Neural progenitor cell (in vitro differentiated cells): ENCODE measurements at regions not wholly inside any gene's neighbourhood (a gene's known extent, or its start where the extent isn't known, plus 50 kb on each side); places are given as distances from the start of the nearest gene placed in this dataset.

Source experiments
- DNase-seq: peaks from one replicate; pipeline ENCODE4 v3.0.0-alpha.2; 2016; ENCODE audit warnings: low spot score
- H2AFZ ChIP-seq: fragments of 200-600 bp; sonication (generic); replicated peaks from 2 replicates; pipeline ENCODE4 v1.6.1; 2016; ENCODE audit warnings: antibody characterized with exemption
- H3F3A ChIP-seq: fragments of 200-600 bp; sonication (generic); 2 replicates; pipeline ENCODE4 v1.6.1; 2016; ENCODE audit warnings: antibody characterized with exemption, low read depth
- H3K27ac ChIP-seq: fragments of 200-600 bp; sonication (generic); 2 replicates; pipeline ENCODE4 v1.5.1; 2016; ENCODE audit warnings: mild to moderate bottlenecking
- H3K27me3 ChIP-seq: fragments of 200-600 bp; sonication (generic); 2 replicates; pipeline ENCODE4 v1.6.1; 2016; ENCODE audit warnings: mild to moderate bottlenecking, moderate library complexity
- H3K36me3 ChIP-seq: fragments of 200-600 bp; sonication (generic); 2 replicates; pipeline ENCODE4 v1.5.1; 2016
- H3K4me1 ChIP-seq: fragments of 200-600 bp; sonication (generic); 2 replicates; pipeline ENCODE4 v1.6.1; 2016; ENCODE audit warnings: mixed run types
- H3K4me2 ChIP-seq: fragments of 200-600 bp; sonication (generic); 2 replicates; pipeline ENCODE4 v1.6.1; 2016
- H3K4me3 ChIP-seq: fragments of 200-600 bp; sonication (generic); 2 replicates; pipeline ENCODE4 v1.5.1; 2016
- H3K79me2 ChIP-seq: fragments of 200-600 bp; sonication (generic); 2 replicates; pipeline ENCODE4 v1.6.1; 2016; ENCODE audit warnings: low read depth
- H3K9ac ChIP-seq: fragments of 200-600 bp; sonication (generic); 2 replicates; pipeline ENCODE4 v1.6.1; 2016
- H3K9me3 ChIP-seq: fragments of 200-600 bp; sonication (generic); 2 replicates; pipeline ENCODE4 v1.5.1; 2016; ENCODE audit warnings: low read depth
- H4K20me1 ChIP-seq: fragments of 200-600 bp; sonication (generic); 2 replicates; pipeline ENCODE4 v1.6.1; 2016; ENCODE audit warnings: low read depth
- H3K27ac Mint-ChIP-seq: 3 replicates; pipeline ENCODE4 v1.8.0; 2021; ENCODE audit warnings: mixed read lengths
- H3K27me3 Mint-ChIP-seq: 2 replicates; pipeline ENCODE4 v1.8.0; 2022; ENCODE audit warnings: low read depth, mild to moderate bottlenecking, inconsistent platforms, moderate library complexity, mixed read lengths; ENCODE audit not compliant: insufficient read depth
- H3K36me3 Mint-ChIP-seq: 3 replicates; pipeline ENCODE4 v1.8.0; 2021; ENCODE audit warnings: mixed read lengths
- H3K4me1 Mint-ChIP-seq: 3 replicates; pipeline ENCODE4 v1.8.0; 2021; ENCODE audit warnings: mixed read lengths
- H3K4me3 Mint-ChIP-seq: 3 replicates; pipeline ENCODE4 v1.8.0; 2021; ENCODE audit warnings: mild to moderate bottlenecking, moderate library complexity, mixed read lengths
- H3K9me3 Mint-ChIP-seq: 3 replicates; pipeline ENCODE4 v1.8.0; 2020; ENCODE audit warnings: mixed read lengths
- EZH2 ChIP-seq: fragments of 200-600 bp; sonication (generic); IDR thresholded peaks from 2 replicates; pipeline ENCODE4 v1.6.1; 2017; ENCODE audit warnings: antibody characterized with exemption, mild to moderate bottlenecking, moderate library complexity
- EZH2phosphoT487 ChIP-seq: fragments of 200-600 bp; sonication (generic); IDR thresholded peaks from 2 replicates; pipeline ENCODE4 v1.6.1; 2017; ENCODE audit warnings: antibody characterized with exemption
- TF ChIP-seq, protein P1 (sequence below): fragments of 200-600 bp; sonication (generic); IDR thresholded peaks from 2 replicates; pipeline ENCODE4 v1.5.1; 2017; ENCODE audit warnings: antibody characterized with exemption, mild to moderate bottlenecking

DNA sequence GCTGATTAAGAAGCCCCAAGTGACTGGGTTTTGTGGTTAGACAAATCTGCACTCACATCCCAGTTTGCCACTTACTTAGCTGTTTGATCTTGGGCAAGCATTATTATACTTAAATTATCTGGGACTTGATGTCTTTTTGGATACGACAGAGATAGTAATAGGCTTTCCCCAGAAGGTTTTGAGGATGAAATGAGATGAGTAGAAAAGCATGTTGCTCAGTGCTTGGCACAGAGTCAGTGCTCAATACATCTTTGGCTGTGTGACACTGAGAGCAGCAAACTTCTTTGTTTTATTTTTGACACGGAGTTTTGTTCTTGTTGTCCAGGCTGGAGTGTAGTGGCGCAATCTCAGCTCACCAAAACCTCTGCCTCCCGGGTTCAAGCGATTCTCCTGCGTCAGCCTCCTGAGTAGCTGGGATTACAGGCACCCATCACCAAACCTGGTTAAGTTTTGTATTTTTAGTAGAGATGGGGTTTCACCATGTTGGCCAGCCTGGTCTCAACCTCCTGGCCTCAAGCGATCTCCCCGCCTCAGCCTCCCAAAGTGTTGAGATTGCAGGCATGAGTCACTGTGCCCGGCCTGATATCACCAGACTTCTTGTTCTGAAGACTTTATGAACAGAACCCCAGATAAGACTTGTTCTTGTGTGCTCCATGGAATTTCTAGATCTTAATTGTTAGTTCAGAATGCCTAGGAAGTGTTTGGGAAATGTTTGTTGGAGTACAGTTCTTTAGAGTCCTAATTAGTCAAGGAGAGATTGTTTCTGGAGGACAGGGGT is 521.2 kb downstream of the SLC4A3 start:
- no peaks in the 10 kb centered on the region for H3K36me3 ChIP-seq
- no peak for TF ChIP-seq EZH2
- TF ChIP-seq, protein P1, sequence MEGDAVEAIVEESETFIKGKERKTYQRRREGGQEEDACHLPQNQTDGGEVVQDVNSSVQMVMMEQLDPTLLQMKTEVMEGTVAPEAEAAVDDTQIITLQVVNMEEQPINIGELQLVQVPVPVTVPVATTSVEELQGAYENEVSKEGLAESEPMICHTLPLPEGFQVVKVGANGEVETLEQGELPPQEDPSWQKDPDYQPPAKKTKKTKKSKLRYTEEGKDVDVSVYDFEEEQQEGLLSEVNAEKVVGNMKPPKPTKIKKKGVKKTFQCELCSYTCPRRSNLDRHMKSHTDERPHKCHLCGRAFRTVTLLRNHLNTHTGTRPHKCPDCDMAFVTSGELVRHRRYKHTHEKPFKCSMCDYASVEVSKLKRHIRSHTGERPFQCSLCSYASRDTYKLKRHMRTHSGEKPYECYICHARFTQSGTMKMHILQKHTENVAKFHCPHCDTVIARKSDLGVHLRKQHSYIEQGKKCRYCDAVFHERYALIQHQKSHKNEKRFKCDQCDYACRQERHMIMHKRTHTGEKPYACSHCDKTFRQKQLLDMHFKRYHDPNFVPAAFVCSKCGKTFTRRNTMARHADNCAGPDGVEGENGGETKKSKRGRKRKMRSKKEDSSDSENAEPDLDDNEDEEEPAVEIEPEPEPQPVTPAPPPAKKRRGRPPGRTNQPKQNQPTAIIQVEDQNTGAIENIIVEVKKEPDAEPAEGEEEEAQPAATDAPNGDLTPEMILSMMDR = no peak
- TF ChIP-seq EZH2phosphoT487 = no peak
- DNase-seq = no peak
- no peaks in the 10 kb centered on the region for H3K4me1 ChIP-seq
- no peak overlapping the region for H2AFZ ChIP-seq
- H4K20me1 ChIP-seq = no peaks in the 10 kb centered on the region
- H3F3A ChIP-seq = no peaks in the 10 kb centered on the region
- H3K27me3 ChIP-seq = no peaks in the 10 kb centered on the region
- peaks cover 5% of the 10 kb centered on the region for H3K4me1 Mint-ChIP-seq
- no peak overlapping the region for H3K4me3 Mint-ChIP-seq
- no peak overlapping the region for H3K27ac Mint-ChIP-seq
- no peak overlapping the region for H3K9ac ChIP-seq
- no peak overlapping the region for H3K27ac ChIP-seq
- H3K27me3 Mint-ChIP-seq = peaks cover 8% of the 10 kb centered on the region
- H3K9me3 Mint-ChIP-seq = no peaks in the 10 kb centered on the region
- H3K4me3 ChIP-seq = no peak overlapping the region
- no peaks in the 10 kb centered on the region for H3K36me3 Mint-ChIP-seq
- H3K9me3 ChIP-seq = no peaks in the 10 kb centered on the region
- H3K4me2 ChIP-seq = no peak overlapping the region
- no peaks in the 10 kb centered on the region for H3K79me2 ChIP-seq

DNA sequence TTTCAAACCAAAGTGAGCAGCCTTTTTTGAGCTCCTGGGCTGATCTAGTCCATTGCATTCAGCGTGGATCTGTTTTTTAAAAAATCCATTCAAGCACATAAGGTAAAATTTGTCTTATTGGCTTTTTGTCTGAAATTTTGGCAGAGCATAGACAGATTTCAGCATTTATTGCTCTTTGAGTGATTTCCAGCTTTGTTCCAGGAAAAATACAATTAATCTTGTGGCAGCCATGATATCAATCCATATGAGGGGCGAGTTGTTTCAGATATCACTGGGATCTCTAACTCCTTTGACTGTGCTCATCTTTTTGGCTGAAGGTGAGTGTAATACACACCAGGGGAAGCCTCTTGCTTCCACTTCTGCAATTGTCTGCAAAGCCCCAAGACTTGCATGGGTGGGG is 523.9 kb downstream of the SLC4A3 start:
- Mint-ChIP-seq H3K4me3 (no peak overlapping the region), H3K9me3 (no peaks in the 10 kb centered on the region), H3K4me1 (peaks cover 5% of the 10 kb centered on the region), H3K27ac (no peak overlapping the region), H3K27me3 (peaks cover 8% of the 10 kb centered on the region), H3K36me3 (no peaks in the 10 kb centered on the region)
- TF ChIP-seq, protein P1 = no peak
- TF ChIP-seq EZH2phosphoT487 = no peak
- TF ChIP-seq EZH2 = no peak
- H3K9ac ChIP-seq = no peak overlapping the region
- no peaks in the 10 kb centered on the region for H4K20me1 ChIP-seq
- H3K27me3 ChIP-seq = no peaks in the 10 kb centered on the region
- H2AFZ ChIP-seq = no peak overlapping the region
- no peak for DNase-seq
- H3K9me3 ChIP-seq = no peaks in the 10 kb centered on the region
- H3K27ac ChIP-seq = no peak overlapping the region
- no peak overlapping the region for H3K4me2 ChIP-seq
- no peaks in the 10 kb centered on the region for H3K79me2 ChIP-seq
- no peaks in the 10 kb centered on the region for H3K4me1 ChIP-seq
- no peaks in the 10 kb centered on the region for H3F3A ChIP-seq
- no peaks in the 10 kb centered on the region for H3K36me3 ChIP-seq
- H3K4me3 ChIP-seq = no peak overlapping the region

DNA sequence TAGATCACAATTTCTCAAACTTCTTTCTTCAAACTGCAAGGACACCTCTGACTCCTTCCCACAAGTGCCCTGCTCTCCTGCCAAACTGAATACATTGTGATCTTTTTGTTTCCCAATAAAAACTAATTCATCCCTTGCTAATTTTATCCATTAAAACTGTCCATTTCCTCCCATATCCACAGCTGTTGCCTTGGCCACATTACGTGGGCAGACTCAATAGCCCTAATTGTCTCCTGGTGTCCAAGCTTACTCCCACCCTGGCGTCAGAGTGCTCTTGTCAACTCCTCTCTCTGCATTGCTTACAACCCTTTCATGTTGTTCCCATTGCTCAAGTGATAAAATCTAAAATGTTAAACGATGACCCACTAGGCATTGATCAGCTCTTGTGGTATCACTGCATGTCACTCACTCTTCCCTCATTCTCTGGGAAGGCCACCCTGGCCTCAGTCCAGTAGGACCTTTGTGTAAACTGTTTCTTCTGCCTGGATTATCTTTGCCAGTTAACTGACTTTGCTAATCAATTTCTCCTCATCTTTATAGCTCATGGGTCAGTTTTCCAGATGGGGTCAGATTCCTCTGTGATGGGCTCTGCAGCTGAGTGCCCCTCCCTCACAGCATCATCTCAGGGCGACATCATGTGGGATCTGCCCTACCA is 525.0 kb downstream of the SLC4A3 start:
- Mint-ChIP-seq H3K9me3 (no peaks in the 10 kb centered on the region), H3K4me3 (no peak overlapping the region), H3K36me3 (no peaks in the 10 kb centered on the region), H3K27ac (no peak overlapping the region), H3K4me1 (peaks cover 5% of the 10 kb centered on the region), H3K27me3 (peaks cover 6% of the 10 kb centered on the region)
- H3K27me3 ChIP-seq = no peaks in the 10 kb centered on the region
- no peaks in the 10 kb centered on the region for H3K9me3 ChIP-seq
- H3K79me2 ChIP-seq = no peaks in the 10 kb centered on the region
- no peaks in the 10 kb centered on the region for H3K36me3 ChIP-seq
- H3K4me2 ChIP-seq = no peak overlapping the region
- DNase-seq = no peak
- H3K4me3 ChIP-seq = no peak overlapping the region
- no peak overlapping the region for H3K9ac ChIP-seq
- no peak for TF ChIP-seq EZH2phosphoT487
- TF ChIP-seq, protein P1 = no peak
- no peaks in the 10 kb centered on the region for H3F3A ChIP-seq
- H3K4me1 ChIP-seq = no peaks in the 10 kb centered on the region
- no peaks in the 10 kb centered on the region for H4K20me1 ChIP-seq
- no peak overlapping the region for H2AFZ ChIP-seq
- no peak overlapping the region for H3K27ac ChIP-seq
